Uterus (tissue), 2 donors: ENCODE measurements at regions not wholly inside any gene's neighbourhood (a gene's known extent, or its start where the extent isn't known, plus 50 kb on each side); places are given as distances from the start of the nearest gene placed in this dataset.

ENCODE experiments used
- CTCF ChIP-seq, 4 experiments: fragments of 200-600 bp in 2 of 4; fragments of 450-650 bp in 2 of 4; sonication (generic) in 2 of 4; IDR thresholded peaks; one replicate each; pipeline ENCODE4 v1.5.1; 2016 to 2019; ENCODE audit warnings: antibody characterized with exemption in 4 of 4, mild to moderate bottlenecking in 2 of 4, moderate library complexity in 1 of 4
- POLR2A ChIP-seq, 2 donors: fragments of 450-650 bp; IDR thresholded peaks; one replicate each; pipeline ENCODE4 v1.6.1; 2016; ENCODE audit warnings: antibody characterized with exemption in 2 of 2, mild to moderate bottlenecking in 1 of 2, moderate library complexity in 1 of 2

- TF ChIP-seq CTCF (IDR thresholded peaks at IDR 0.05) (no peak), POLR2A (IDR thresholded peaks at IDR 0.05) (no peak)
These were observed 447.0 kb downstream of the ETV1 start for GRCh38 chr7:13542451-13542850.
